Trophoblast cell (in vitro differentiated cells and primary cell): ENCODE measurements at regions not wholly inside any gene's neighbourhood (a gene's known extent, or its start where the extent isn't known, plus 50 kb on each side); places are given as distances from the start of the nearest gene placed in this dataset.

Experiments used
- DNase-seq, 2 donors: peaks; one replicate each; pipeline ENCODE4 v3.0.0-alpha.2; 2016
- H2AFZ ChIP-seq: 2 replicates; pipeline ENCODE4 v1.6.1; 2013; ENCODE audit warnings: low read length, moderate library complexity, mild to moderate bottlenecking; ENCODE audit not compliant: insufficient read depth, poor library complexity
- H2AK5ac ChIP-seq: 2 replicates; pipeline ENCODE4 v1.6.1; 2013; ENCODE audit warnings: mild to moderate bottlenecking, low read length
- H2BK120ac ChIP-seq: 2 replicates; pipeline ENCODE4 v1.6.1; 2013; ENCODE audit warnings: low read length, mild to moderate bottlenecking, moderate library complexity; ENCODE audit not compliant: insufficient read depth, poor library complexity
- H2BK12ac ChIP-seq: 2 replicates; pipeline ENCODE4 v1.6.1; 2013; ENCODE audit warnings: mild to moderate bottlenecking, low read length, moderate library complexity
- H2BK5ac ChIP-seq: 2 replicates; pipeline ENCODE4 v1.6.1; 2013; ENCODE audit warnings: low read length, low read depth, moderate library complexity, mild to moderate bottlenecking; ENCODE audit not compliant: poor library complexity
- H3K14ac ChIP-seq: 2 replicates; pipeline ENCODE4 v1.6.1; 2013; ENCODE audit warnings: mild to moderate bottlenecking, low read length
- H3K18ac ChIP-seq: 2 replicates; pipeline ENCODE4 v1.6.1; 2013; ENCODE audit warnings: mild to moderate bottlenecking, low read length
- H3K23ac ChIP-seq: 2 replicates; pipeline ENCODE4 v1.6.1; 2013; ENCODE audit warnings: low read length
- H3K27ac ChIP-seq: 2 replicates; pipeline ENCODE4 v1.5.1; 2013; ENCODE audit warnings: low read depth, mild to moderate bottlenecking, inconsistent platforms, low read length, moderate library complexity
- H3K27me3 ChIP-seq: 2 replicates; pipeline ENCODE4 v1.6.1; 2013; ENCODE audit warnings: inconsistent platforms, mild to moderate bottlenecking, low read length, moderate library complexity; ENCODE audit not compliant: insufficient read depth
- H3K36me3 ChIP-seq, 2 experiments: 1 replicate in 1 of 2; 2 replicates in 1 of 2; pipeline ENCODE4 v1.6.1; 2013; ENCODE audit warnings: low read length in 2 of 2, mild to moderate bottlenecking in 2 of 2, moderate library complexity in 1 of 2; ENCODE audit not compliant: insufficient read depth in 2 of 2, control insufficient read depth in 1 of 2
- H3K4ac ChIP-seq: 2 replicates; pipeline ENCODE4 v1.6.1; 2013; ENCODE audit warnings: low read depth, mild to moderate bottlenecking, low read length, moderate library complexity
- H3K4me1 ChIP-seq, 2 experiments: 1 replicate in 1 of 2; 2 replicates in 1 of 2; pipeline ENCODE4 v1.6.1; 2013; ENCODE audit warnings: low read length in 2 of 2, mild to moderate bottlenecking in 2 of 2, moderate library complexity in 1 of 2; ENCODE audit not compliant: insufficient read depth in 2 of 2, control insufficient read depth in 1 of 2
- H3K4me2 ChIP-seq: 2 replicates; pipeline ENCODE4 v1.6.1; 2013; ENCODE audit warnings: inconsistent platforms, mild to moderate bottlenecking, low read length, moderate library complexity
- H3K4me3 ChIP-seq: 2 replicates; pipeline ENCODE4 v1.5.1; 2013; ENCODE audit warnings: mild to moderate bottlenecking, low read depth, low read length, inconsistent platforms
- H3K79me1 ChIP-seq: one replicate; pipeline ENCODE4 v1.6.1; 2013; ENCODE audit warnings: low read length
- H3K79me2 ChIP-seq: 2 replicates; pipeline ENCODE4 v1.6.1; 2013; ENCODE audit warnings: low read length, mild to moderate bottlenecking; ENCODE audit not compliant: control insufficient read depth, insufficient read depth, poor library complexity
- H3K9ac ChIP-seq: 2 replicates; pipeline ENCODE4 v1.6.1; 2013; ENCODE audit warnings: mild to moderate bottlenecking, low read length
- H3K9me3 ChIP-seq: 2 replicates; pipeline ENCODE4 v1.6.1; 2013; ENCODE audit warnings: low read depth, mild to moderate bottlenecking, control low read depth, inconsistent platforms, low read length; ENCODE audit not compliant: insufficient read depth
- H4K12ac ChIP-seq: 2 replicates; pipeline ENCODE4 v1.6.1; 2013; ENCODE audit warnings: low read depth, mild to moderate bottlenecking, low read length, moderate library complexity
- H4K8ac ChIP-seq: 2 replicates; pipeline ENCODE4 v1.6.1; 2013; ENCODE audit warnings: low read depth, mild to moderate bottlenecking, low read length, moderate library complexity
- H4K91ac ChIP-seq: one replicate; pipeline ENCODE4 v1.6.1; 2013; ENCODE audit warnings: low read depth, mild to moderate bottlenecking, low read length, moderate library complexity
- WGBS: extraction: QIAGEN DNeasy Blood & Tissue Kit; methylation state at CpG from one replicate; pipeline ENCODE4 v1.1.7; 2013; ENCODE audit warnings: missing lambda C conversion rate; ENCODE audit not compliant: insufficient read length, insufficient coverage; ENCODE audit errors: extremely low coverage; 5-methylcytosine and 5-hydroxymethylcytosine counted together

- H3K14ac ChIP-seq: no peak overlapping the region
- H3K27me3 ChIP-seq: no peaks in the 10 kb centered on the region
- no peaks in the 10 kb centered on the region for H3K36me3 ChIP-seq
- no peak overlapping the region for H3K18ac ChIP-seq
- H2AK5ac ChIP-seq: no peak overlapping the region
- H3K4me2 ChIP-seq: no peak overlapping the region
- H3K79me1 ChIP-seq: no peaks in the 10 kb centered on the region
- H3K4ac ChIP-seq: no peak overlapping the region
- H2BK12ac ChIP-seq: no peak overlapping the region
- no peak overlapping the region for H4K91ac ChIP-seq
- H2BK5ac ChIP-seq: no peak overlapping the region
- no peak overlapping the region for H3K4me3 ChIP-seq
- H3K4me1 ChIP-seq: no peaks in the 10 kb centered on the region
- H3K79me2 ChIP-seq: no peaks in the 10 kb centered on the region
- no peak overlapping the region for H3K23ac ChIP-seq
- no peak overlapping the region for H3K27ac ChIP-seq
- no peak overlapping the region for H2BK120ac ChIP-seq
- H2AFZ ChIP-seq: no peak overlapping the region
- no CpG with 5 or more reads among the region's 1 CpG for WGBS
- H4K12ac ChIP-seq: no peak overlapping the region
- no peak overlapping the region for H3K9ac ChIP-seq
- H4K8ac ChIP-seq: no peak overlapping the region
- no peaks in the 10 kb centered on the region for H3K9me3 ChIP-seq
- no peak for DNase-seq
Measured at GRCh38 chr6:78700991-78701390, 166.4 kb upstream of the IRAK1BP1 start.

- no peak overlapping the region for H3K23ac ChIP-seq
- DNase-seq: no peak
- no peak overlapping the region for H3K4me3 ChIP-seq
- H3K79me2 ChIP-seq: no peaks in the 10 kb centered on the region
- no peaks in the 10 kb centered on the region for H3K36me3 ChIP-seq
- H4K8ac ChIP-seq: no peak overlapping the region
- H2BK120ac ChIP-seq: no peak overlapping the region
- no peak overlapping the region for H2AK5ac ChIP-seq
- no peak overlapping the region for H3K27ac ChIP-seq
- no peak overlapping the region for H2BK5ac ChIP-seq
- H3K18ac ChIP-seq: no peak overlapping the region
- no peaks in the 10 kb centered on the region for H3K27me3 ChIP-seq
- H2AFZ ChIP-seq: no peak overlapping the region
- no peak overlapping the region for H4K12ac ChIP-seq
- no CpG with 5 or more reads among the region's 2 CpGs for WGBS
- no peak overlapping the region for H3K4me2 ChIP-seq
- no peak overlapping the region for H3K4ac ChIP-seq
- H3K9me3 ChIP-seq: no peaks in the 10 kb centered on the region
- H3K9ac ChIP-seq: no peak overlapping the region
- no peak overlapping the region for H4K91ac ChIP-seq
- H3K4me1 ChIP-seq: no peaks in the 10 kb centered on the region
- no peaks in the 10 kb centered on the region for H3K79me1 ChIP-seq
- H2BK12ac ChIP-seq: no peak overlapping the region
- H3K14ac ChIP-seq: no peak overlapping the region
Measured at GRCh38 chr6:78701407-78701806, 165.9 kb upstream of the IRAK1BP1 start.

GRCh38 chr6:78709021-78709420 lies 158.3 kb upstream of the IRAK1BP1 start:
- Histone ChIP-seq H2AK5ac (no peak overlapping the region), H3K27me3 (no peaks in the 10 kb centered on the region), H3K4ac (no peak overlapping the region), H3K18ac (no peak overlapping the region), H3K9me3 (no peaks in the 10 kb centered on the region), H4K91ac (no peak overlapping the region), H3K23ac (no peak overlapping the region), H3K4me3 (no peak overlapping the region), H3K4me1 (no peaks in the 10 kb centered on the region), H3K14ac (no peak overlapping the region), H4K8ac (no peak overlapping the region), H2BK120ac (no peak overlapping the region), H2BK12ac (no peak overlapping the region), H3K79me2 (no peaks in the 10 kb centered on the region), H3K4me2 (no peak overlapping the region), H2AFZ (no peak overlapping the region), H2BK5ac (no peak overlapping the region), H3K36me3 (no peaks in the 10 kb centered on the region), H3K9ac (no peak overlapping the region), H3K27ac (no peak overlapping the region), H3K79me1 (no peaks in the 10 kb centered on the region), H4K12ac (no peak overlapping the region)
- no peak for DNase-seq
- WGBS: no CpG with 5 or more reads among the region's 3 CpGs

GRCh38 chr6:78713564-78713963 lies 153.8 kb upstream of the IRAK1BP1 start:
- Histone ChIP-seq H3K79me1 (no peaks in the 10 kb centered on the region), H3K27ac (no peak overlapping the region), H4K91ac (no peak overlapping the region), H3K36me3 (no peaks in the 10 kb centered on the region), H3K23ac (no peak overlapping the region), H3K14ac (no peak overlapping the region), H3K9ac (no peak overlapping the region), H3K4me3 (no peak overlapping the region), H3K4me2 (no peak overlapping the region), H2BK120ac (no peak overlapping the region), H3K27me3 (no peaks in the 10 kb centered on the region), H2AFZ (no peak overlapping the region), H2AK5ac (no peak overlapping the region), H4K12ac (no peak overlapping the region), H4K8ac (no peak overlapping the region), H3K18ac (no peak overlapping the region), H2BK12ac (no peak overlapping the region), H2BK5ac (no peak overlapping the region), H3K4me1 (no peaks in the 10 kb centered on the region), H3K79me2 (no peaks in the 10 kb centered on the region), H3K4ac (no peak overlapping the region), H3K9me3 (no peaks in the 10 kb centered on the region)
- DNase-seq: no peak
- WGBS: no CpG with 5 or more reads among the region's 4 CpGs

GRCh38 chr6:78744144-78744543 lies 123.2 kb upstream of the IRAK1BP1 start:
- Histone ChIP-seq H2BK120ac (no peak overlapping the region), H4K91ac (no peak overlapping the region), H3K79me1 (no peaks in the 10 kb centered on the region), H2AFZ (no peak overlapping the region), H2BK12ac (no peak overlapping the region), H2BK5ac (no peak overlapping the region), H3K18ac (no peak overlapping the region), H3K4ac (no peak overlapping the region), H4K8ac (no peak overlapping the region), H3K9ac (no peak overlapping the region), H3K27me3 (no peaks in the 10 kb centered on the region), H3K27ac (no peak overlapping the region), H3K14ac (no peak overlapping the region), H3K36me3 (no peaks in the 10 kb centered on the region), H3K4me1 (no peaks in the 10 kb centered on the region), H3K23ac (no peak overlapping the region), H4K12ac (no peak overlapping the region), H3K9me3 (peaks cover 4% of the 10 kb centered on the region), H3K4me3 (no peak overlapping the region), H2AK5ac (no peak overlapping the region), H3K4me2 (no peak overlapping the region), H3K79me2 (no peaks in the 10 kb centered on the region)
- DNase-seq: no peak
